GM19463 (cell line): ENCODE measurements at regions not wholly inside any gene's neighbourhood (a gene's known extent, or its start where the extent isn't known, plus 50 kb on each side); places are given as distances from the start of the nearest gene placed in this dataset.
"Not testable (repeated sequence)": the region's sequence is repeated elsewhere in the genome, so short reads cannot be mapped to it uniquely, and the experiment has no call there.

Experiments used
- ATAC-seq: cut with Tn5 transposase; IDR thresholded peaks from one replicate; pipeline ENCODE4 v1.9.1; 2021; ENCODE audit warnings: mild to moderate bottlenecking, moderate library complexity; ENCODE audit not compliant: unreplicated experiment

DNA sequence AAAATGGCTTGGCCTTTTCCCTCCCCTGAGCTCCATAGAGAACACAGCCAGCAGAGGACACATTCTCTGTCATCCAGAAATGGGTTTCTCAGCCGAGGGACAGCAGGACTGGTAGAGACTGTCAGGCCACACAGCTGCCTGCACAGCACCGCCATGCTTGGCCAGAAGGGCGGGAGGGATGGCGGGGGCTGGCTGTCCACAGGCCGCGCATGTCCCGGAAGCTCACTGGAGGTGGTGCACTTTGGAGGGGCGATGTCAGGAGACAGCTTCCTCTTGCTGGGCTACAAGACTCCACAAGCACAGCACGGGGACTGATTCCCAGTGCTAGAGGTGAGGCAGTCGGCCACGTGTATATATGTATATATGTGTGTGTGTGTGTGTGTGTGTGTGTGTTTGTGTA lies 125.3 kb downstream of the GOLGA6L4 start:
- not testable (repeated sequence) for ATAC-seq

DNA sequence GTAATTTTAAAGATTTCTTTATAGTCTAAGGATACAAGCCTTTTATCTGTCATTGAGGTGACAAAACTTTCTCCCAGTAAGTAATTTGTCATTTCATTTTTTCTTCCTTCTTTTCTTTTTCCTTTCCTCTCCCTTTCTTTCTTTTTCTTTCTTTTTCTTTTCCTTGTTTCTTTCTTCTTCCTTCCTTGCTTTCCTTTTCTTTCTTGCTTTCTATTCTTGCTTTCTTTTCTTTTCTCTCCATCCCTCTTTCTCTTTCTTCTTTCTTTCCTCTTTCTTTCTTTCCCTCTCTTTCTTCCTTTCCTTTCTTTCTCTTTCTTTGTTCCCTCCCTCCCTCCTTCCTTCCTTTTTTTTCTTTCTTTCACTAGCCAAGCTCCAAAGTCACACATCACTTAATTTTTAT lies 148.8 kb downstream of the GOLGA6L4 start:
- not testable (repeated sequence) for ATAC-seq

DNA sequence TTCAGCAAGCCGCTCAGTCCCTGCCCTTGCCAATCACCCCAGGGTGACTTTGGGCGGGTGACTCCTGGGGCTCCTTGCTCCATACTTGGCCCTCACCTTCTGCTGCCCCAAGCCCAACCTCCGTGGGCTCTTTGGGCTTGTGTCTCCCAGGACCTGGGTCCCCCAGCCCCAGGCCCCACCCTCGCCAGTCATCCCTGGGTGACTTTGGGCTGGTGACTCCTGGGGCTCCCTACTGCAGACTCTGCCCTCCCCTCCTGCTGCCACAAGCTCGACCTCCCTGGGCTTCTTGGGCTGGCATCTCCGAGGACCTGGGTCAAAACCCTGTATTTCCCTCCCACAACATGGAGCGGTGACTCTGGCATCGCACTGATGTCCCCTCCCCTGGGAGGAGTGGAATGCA lies 151.5 kb downstream of the GOLGA6L4 start:
- ATAC-seq, result no peak

DNA sequence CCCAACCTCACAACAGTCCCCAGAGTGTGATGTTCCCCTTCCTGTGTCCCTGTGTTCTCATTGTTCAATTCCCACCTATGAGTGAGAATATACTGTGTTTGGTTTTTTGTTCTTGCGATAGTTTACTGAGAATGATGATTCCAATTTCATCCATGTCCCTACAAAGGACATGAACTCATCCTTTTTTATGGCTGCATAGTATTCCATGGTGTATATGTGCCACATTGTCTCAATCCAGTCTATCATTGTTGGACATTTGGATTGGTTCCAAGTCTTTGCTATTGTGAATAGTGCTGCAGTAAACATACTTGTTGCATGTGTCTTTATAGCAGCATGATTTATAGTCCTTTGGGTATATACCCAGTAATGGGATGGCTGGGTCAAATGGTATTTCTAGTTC lies 152.6 kb downstream of the GOLGA6L4 start:
- not testable (repeated sequence) for ATAC-seq

DNA sequence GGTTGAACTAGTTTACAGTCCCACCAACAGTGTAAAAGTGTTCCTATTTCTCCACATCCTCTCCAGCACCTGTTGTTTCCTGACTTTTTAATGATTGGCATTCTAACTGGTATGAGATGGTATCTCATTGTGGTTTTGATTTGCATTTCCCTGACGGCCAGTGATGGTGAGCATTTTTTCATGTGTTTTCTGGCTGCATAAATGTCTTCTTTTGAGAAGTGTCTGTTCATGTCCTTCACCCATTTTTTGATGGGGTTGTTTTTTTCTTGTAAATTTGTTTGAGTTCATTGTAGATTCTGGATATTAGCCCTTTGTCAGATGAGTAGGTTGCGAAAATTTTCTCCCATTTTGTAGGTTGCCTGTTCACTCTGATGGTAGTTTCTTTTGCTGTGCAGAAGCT lies 153.1 kb downstream of the GOLGA6L4 start:
- not testable (repeated sequence) for ATAC-seq

DNA sequence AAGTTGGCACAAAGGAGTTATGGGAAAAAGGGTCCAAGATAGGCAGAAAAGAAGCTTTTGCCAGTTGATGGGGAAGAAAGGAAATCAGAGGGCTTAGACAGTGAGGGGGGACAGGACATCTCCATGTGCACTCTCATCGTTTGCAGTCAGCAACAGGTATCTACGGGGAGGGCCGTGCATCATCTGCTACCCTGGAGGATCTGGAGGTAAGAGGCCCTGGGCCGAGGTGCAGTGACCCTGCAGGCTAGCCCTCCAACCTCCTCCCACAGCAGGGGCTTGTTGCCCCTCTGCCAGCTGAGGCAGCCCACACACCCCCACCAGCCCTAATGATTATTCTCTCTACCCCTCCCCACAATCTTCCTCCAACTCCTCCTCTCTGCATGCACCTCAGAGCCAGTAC lies 154.8 kb downstream of the GOLGA6L4 start:
- ATAC-seq, result not testable (repeated sequence)

DNA sequence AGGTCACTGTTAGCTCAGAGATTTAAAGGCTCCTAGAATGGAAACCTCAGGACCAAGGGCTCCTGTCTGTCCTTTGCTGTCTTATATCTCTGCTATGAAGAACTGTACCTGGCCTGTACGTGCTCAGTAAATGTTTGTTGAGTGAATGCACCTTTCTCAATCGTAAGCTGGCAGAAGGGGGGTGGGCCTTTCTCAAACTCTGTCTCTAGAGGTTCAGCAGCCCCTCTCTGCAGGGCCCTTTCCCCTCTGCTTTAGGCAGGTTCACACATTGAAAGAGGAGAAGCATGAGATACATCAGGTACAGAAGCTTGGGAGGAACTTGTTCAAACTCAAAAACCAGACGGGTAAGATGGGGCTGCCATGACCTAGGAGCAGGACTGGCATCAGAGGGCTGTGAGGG lies 155.6 kb downstream of the GOLGA6L4 start:
- ATAC-seq, result no peak

DNA sequence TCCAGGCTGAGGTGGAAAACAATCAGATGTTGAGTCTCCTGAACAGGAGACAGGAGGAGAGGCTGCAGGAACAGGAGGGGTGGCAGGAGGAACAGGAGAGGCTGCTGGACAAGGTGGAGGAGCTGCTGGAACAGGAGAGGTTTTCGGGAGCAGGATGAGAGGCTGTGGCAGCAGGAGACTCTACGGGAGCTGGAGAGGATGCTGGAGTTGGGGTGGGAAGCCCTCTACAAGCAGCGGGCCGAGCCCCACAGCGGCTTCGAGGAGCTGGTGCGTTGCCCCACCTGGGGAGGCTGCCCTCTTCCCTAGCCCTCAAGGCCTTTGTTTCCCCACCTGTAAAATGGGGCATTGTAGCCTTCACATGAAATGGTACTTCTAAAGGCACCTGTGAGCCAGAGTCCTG lies 156.4 kb downstream of the GOLGA6L4 start:
- ATAC-seq, result not testable (repeated sequence)

DNA sequence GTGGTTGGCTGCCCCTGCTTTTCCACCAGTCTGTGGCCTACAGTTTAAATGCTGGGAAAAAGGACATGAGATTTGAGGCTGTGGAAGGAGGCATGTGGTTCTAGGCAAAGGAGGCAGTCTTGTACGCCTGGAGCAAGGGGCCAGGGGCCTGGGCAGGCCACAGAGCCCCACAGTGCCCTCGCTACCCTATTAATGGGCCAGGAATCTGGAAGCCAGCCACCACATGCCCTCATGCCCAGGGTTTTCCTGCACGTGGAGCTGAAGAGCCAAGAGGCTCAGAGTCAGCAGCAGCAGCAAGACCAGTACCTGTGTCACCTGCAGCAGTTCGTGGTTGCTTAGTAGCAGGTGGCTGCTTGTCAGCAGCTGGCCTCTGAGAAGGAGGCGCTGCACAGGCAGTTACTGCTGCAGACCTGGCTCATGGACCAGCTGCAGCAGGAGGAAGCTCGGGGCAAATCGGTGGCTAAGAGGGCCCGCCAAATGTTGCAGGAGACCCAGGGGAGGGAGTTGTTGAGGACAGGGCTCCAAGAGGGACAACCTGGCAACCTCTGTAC lies 157.9 kb downstream of the GOLGA6L4 start:
- ATAC-seq, result not testable (repeated sequence)

DNA sequence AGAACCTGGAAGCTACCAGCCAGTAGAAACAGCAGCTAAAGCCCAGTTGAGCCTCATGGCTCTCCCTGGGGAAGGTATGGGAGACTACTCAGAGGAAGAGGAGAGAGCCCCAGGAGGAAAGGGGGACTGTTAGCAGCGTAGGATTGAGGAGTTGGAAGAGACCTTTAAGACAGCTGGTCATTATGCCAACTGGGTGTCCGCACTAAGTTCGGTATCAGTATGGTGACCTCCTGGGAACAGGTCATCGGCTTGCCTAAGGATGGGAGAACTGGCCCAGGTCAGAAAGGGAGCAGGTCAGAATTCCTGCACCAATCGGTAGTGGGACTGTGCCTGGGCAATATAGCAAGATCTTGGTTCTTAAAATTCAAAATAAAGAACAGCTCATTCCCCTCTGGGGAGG lies 158.4 kb downstream of the GOLGA6L4 start:
- not testable (repeated sequence) for ATAC-seq

DNA sequence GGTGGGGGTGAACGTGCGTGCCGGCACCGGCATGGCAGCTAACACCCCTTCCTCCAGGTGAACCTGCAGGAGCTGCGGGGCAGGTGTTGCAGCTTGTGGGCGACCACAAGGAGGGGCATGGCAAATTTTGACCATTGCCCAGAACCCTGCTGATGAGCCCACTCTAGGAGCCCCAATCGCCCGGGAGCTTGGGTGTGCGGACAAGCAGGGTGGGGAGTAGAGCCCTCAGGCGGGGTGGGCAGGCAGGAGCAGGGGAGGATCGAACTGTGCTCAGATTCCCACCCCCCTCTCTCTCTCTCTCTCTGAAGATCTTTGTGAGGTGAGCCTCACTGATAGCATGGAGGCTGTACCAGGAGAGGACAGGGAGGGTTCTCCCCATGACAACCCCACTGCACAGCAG lies 159.8 kb downstream of the GOLGA6L4 start:
- ATAC-seq, result not testable (repeated sequence)

DNA sequence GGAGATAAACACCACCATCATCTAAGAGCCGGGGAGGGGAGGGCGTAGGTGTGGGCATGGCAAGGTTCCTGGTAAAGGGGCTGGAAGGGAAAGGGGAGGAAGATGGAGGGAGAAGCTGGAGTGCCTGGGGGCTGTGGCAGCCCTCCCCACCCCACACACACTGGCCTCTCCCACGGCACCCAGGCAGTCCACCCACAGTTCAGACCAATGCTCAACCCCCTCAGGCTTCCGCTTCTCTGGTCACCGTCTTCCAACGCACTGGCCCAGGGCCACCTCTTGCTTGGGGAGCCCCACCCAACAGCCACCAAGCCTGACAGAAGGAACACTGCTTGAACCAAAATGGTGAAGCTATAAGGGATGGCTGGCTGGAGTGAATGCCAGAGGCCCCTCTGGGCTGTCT lies 160.3 kb downstream of the GOLGA6L4 start:
- not testable (repeated sequence) for ATAC-seq

DNA sequence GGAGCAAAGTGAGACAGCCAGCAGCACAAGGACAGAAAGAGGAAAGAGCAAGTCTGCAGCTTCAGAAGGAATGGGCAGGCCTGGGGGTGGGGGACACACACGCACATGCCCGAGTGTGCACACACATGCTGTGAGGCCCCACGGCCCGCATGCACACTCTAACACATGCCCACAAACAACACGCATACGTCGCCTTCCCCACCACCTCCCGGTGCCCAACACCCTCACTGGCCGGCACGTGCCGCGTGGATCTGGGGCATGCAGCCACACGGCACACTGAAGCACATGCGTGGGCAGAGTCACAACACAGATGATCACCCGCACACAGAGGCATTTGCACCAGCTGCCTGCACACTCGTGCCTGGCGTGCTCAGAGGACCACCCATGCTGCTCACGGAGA lies 161.5 kb downstream of the GOLGA6L4 start:
- not testable (repeated sequence) for ATAC-seq

DNA sequence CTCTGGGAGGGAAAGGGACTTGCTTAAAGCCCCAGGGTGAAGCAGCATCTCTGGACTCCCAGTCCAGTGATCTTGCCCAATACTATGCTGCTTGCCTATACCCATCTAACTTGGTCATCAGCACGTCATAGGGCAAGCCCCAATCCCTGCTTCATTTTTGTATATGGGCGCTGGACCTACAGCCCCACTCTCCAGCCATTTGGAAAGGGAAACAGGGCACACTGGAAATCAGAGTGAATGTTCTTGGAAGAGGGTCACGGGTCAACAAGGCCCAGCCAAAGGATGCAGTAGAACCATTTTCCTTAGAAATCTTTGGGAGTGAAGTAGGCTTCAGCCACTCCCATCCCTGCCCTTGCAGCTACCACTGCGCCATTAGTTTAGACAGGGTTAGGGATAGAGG lies 162.5 kb downstream of the GOLGA6L4 start:
- ATAC-seq, result not testable (repeated sequence)

DNA sequence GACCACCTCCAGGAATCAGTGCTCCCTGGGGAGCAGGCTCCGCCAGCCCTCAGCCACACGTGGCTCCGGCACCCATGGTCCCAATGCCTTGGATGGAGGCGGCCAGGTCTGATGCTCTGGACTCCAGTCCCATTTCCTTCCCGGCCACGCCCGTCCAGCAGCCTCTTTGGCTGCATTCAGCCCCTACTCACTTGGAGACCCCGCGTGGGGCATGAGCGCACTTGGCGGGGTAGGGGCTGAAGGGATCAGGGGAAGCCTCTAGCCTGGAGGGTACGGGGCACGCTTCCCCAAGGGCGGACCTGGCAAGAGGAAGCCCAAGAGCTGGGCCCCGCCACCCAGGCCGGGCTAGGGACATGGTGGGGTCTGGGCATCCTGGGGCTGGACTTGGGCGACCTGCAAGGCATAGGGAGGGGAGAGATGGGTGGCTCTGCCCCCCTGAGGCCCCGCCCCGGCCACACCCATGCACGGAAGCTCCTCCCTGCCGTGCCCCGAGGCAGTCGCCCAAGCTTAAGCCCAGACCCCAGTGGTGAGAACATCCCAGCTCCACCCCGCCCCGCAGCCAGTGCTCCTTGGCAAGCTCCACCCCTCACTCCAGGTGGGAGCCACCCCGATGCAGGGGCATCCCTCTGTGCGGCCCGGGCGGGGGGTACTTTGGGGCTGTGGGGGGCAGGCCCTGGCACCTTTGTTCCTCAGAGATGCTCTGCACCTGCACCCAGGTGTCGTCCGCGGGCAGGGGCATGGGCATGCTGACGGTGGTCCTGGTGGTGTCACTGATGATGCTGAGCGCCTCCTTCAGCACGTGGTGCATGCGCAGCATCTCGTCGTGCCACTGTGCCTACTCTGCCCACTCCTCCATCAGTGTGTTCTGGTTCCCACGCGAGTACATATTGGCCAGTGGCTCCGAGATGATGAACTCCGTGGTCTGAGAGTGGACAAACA lies 163.5 kb downstream of the GOLGA6L4 start:
- ATAC-seq, result no peak

DNA sequence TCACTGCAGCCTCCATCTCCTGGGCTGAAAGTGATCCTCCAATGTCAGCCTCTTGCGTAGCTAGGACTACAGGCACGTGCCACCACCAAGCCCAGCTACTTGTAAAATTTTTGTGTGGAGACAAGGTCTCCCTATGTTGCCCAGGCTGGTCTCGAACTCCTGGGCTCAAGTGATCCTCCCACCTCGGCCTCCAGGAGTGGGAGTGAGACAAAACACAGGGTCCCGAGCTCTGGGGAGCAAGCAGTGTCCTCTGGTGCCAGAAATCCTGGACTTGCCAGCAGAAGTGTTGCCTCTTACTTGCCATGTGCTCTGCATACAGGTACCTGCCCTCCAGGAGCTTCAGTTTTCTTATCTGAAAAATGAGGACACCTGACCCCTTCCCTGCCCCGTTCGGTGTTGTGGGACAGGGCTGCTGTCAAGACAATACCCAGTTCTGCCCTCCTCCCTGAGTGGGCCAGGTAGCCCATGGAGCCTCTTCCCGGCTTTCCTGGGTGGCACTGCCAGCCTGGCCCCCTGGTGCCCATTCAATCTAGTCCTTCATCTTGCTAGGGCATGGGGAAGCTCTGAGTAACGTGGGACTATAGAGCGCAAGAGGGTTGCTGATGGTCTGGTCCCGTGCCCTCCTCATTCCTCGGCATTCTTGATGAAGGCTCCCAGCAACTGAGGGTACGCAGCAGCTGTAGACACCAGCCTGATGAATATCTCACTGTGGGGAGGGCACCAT lies 164.6 kb downstream of the GOLGA6L4 start:
- ATAC-seq, result no peak

DNA sequence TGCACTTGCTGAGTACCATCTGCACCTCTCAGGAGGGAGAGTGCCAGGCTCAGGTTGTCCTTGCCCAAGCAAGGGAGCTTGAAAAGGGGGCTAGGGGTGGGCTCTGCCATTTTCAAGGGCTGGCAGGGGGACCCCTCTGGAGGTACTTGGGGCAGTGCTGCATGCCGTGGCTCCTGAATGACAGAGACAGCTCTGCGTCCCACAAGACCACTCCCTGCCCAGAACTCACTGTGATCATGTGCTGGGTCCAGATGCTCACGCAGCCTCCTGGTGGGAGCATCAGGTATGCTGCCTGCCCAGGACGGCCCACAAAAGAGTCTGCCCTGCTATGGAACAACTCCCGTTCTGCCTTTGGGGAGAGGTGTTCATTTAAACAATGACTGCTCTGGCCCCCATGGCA lies 165.2 kb downstream of the GOLGA6L4 start:
- no peak for ATAC-seq

DNA sequence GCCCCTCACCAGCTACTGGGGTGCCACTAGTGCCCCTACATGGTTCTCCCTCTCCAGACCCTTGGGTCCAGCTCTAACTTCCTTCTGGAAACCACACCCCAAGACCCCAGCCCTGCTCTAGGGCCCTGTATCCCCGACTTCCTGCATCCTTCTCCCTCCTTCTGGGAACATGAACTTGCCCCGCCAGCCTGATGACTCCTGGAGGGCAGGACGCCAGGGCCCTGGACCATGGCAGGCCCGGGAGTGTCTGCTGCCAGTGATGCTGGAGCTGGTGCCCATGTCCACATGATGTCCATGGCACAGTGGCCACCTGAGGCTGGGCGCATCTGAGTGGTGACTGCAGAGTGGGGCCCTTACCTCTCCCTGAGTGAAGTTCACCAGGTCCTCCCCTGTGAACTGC lies 165.9 kb downstream of the GOLGA6L4 start:
- ATAC-seq, result not testable (repeated sequence)

DNA sequence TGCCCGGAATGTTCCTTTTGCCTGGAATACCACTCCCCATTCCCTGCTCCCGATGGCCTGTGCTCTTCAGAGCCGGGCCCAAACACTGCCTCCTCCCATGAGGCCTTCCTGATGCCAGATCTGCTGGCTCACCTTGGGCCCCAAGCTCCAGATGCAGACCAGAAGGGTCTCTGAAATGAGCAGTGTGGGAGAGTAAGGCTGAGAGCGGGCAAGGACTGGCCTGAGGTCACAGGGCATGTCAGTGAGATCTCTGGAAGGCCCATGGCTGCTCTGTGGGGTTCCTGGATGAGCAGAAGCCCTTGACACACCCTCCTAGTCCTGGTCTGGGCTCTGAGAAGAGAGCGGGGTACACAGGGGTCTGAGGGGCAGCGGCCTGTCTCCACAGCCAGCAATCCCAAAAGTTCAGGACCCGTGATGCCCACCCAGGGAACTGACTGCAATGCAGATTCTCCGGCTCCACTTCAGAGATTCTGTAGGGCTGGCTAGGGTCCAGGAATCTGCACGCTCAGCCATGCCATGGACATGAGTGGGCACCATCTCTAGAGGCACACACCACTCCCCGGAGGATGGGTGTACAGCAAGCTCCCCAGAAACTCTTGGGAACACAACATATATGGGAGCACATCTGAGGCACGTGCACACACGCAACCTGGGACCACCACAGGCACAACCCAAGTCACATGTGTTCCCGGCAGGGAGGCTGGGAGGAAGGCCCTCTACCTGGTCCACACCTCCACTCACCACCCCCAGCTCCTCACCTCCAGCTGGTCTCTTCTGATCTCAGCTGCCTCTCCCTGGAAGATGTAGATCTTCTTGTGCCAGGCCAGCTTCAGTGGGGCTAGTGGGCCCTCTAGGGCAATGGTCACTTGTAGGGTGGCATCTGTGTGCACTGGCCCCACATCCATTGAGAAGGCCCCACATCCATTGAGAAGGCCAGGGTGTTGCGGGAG lies 166.6 kb downstream of the GOLGA6L4 start:
- not testable (repeated sequence) for ATAC-seq

DNA sequence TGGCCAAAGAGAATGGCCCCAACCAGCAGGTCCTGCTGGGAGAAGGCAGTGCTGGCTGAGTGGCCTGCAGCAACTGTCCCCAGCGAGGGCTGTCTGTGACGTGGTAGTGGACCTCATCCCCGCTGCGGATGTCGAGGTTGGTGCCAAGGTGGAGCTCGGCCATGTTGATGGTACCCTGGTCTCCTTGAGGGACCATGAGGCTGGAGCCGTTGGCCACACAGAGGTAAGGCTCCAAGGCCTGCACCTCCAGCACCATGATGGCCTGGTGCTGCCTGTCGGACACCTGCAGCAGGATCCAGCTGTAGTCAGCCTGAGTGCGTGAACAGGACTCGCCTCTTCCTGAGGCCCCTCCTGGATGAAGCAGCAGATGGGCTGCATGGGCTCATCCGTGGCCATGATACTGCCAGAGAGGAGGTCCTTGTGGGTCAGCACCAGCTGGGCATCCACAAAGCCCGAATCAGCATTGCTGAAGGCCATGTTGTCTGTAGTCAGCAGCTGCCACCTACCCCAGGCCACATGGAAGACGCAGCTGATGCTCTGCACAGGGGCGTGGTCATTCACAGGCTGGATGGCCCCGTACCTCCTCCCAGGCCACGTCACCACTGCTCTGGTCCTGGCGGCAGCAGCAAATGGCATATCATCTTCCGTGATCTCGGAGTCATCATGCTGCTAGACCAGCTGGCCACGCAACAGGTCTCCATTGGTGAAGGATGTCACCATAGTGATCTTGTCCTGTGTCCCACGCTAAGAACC lies 167.5 kb downstream of the GOLGA6L4 start:
- no peak for ATAC-seq
